OCI-LY7 (cell line): ENCODE measurements at regions not wholly inside any gene's neighbourhood (a gene's known extent, or its start where the extent isn't known, plus 50 kb on each side); places are given as distances from the start of the nearest gene placed in this dataset.

Experiments
- BruUV-seq: library from RNA; stranded (reverse); fragments of 400-500 nt; replicated peaks from 2 replicates; lab custom pipeline; 2021; lab: Mats Ljungman, UMichigan
- CTCF ChIA-PET: fragments of 300-600 bp; sonication (Branson Sonifier 250); formaldehyde crosslinking; loops from one replicate; lab custom pipeline; 2022; ENCODE audit warnings: antibody characterized with exemption; ENCODE audit not compliant: unreplicated experiment; lab: Charles Lee
- POLR2A ChIA-PET: fragments of 300-600 bp; sonication (Branson Sonifier 250); formaldehyde crosslinking; loops from one replicate; lab custom pipeline; 2022; ENCODE audit warnings: antibody characterized with exemption; lab: Charles Lee
- DNase-seq: peaks from one replicate; pipeline ENCODE4 v3.0.0-alpha.2; 2015; ENCODE audit warnings: low spot score
- H2AFZ ChIP-seq: fragments of 200-600 bp; sonication (generic), shearing (Covaris generic); 2 replicates; pipeline ENCODE4 v1.6.1; 2014; ENCODE audit warnings: mild to moderate bottlenecking, antibody characterized with exemption, low read length, moderate library complexity
- H3K27ac ChIP-seq: fragments of 200-600 bp; sonication (generic); 2 replicates; pipeline ENCODE4 v1.5.1; 2014; ENCODE audit warnings: mixed run types, low read depth, mild to moderate bottlenecking, moderate library complexity, low read length, inconsistent platforms; ENCODE audit not compliant: poor library complexity, severe bottlenecking
- H3K36me3 ChIP-seq: fragments of 200-600 bp; sonication (generic); 2 replicates; pipeline ENCODE4 v1.6.1; 2014; ENCODE audit warnings: mild to moderate bottlenecking, antibody characterized with exemption, low read length, moderate library complexity, mixed read lengths; ENCODE audit not compliant: insufficient read depth
- H3K4me1 ChIP-seq: fragments of 200-600 bp; sonication (generic); 2 replicates; pipeline ENCODE4 v1.5.1; 2014; ENCODE audit warnings: mild to moderate bottlenecking, low read length; ENCODE audit not compliant: insufficient read depth, poor library complexity, severe bottlenecking
- H3K4me2 ChIP-seq: fragments of 200-600 bp; sonication (generic); 2 replicates; pipeline ENCODE4 v1.6.1; 2014; ENCODE audit warnings: mild to moderate bottlenecking, low read length
- H3K4me3 ChIP-seq: fragments of 200-600 bp; sonication (generic); 2 replicates; pipeline ENCODE4 v1.5.1; 2014; ENCODE audit warnings: mild to moderate bottlenecking, low read depth, low read length; ENCODE audit not compliant: poor library complexity, severe bottlenecking
- H3K79me2 ChIP-seq: fragments of 200-600 bp; sonication (generic); 2 replicates; pipeline ENCODE4 v1.6.1; 2016; ENCODE audit warnings: low read depth, mild to moderate bottlenecking, low read length, moderate library complexity, mixed read lengths; ENCODE audit not compliant: insufficient read depth
- H3K9me2 ChIP-seq: fragments of 200-600 bp; sonication (generic); 2 replicates; pipeline ENCODE4 v1.6.1; 2016; ENCODE audit warnings: mild to moderate bottlenecking, low read length, mixed read lengths; ENCODE audit not compliant: insufficient read depth
- H3K9me3 ChIP-seq: fragments of 200-600 bp; sonication (generic); 2 replicates; pipeline ENCODE4 v1.6.1; 2014; ENCODE audit warnings: mild to moderate bottlenecking, mixed run types, low read length, mixed read lengths
- H4K20me1 ChIP-seq: fragments of 200-600 bp; sonication (generic); 2 replicates; pipeline ENCODE4 v1.6.1; 2014; ENCODE audit warnings: mild to moderate bottlenecking, antibody characterized with exemption, low read length, moderate library complexity, mixed read lengths; ENCODE audit not compliant: insufficient read depth
- EZH2phosphoT487 ChIP-seq: fragments of 200-600 bp; sonication (generic); IDR thresholded peaks from 2 replicates; pipeline ENCODE4 v1.6.1; 2018; ENCODE audit warnings: low read depth, borderline replicate concordance, mild to moderate bottlenecking, mixed run types, antibody characterized with exemption, low read length, moderate library complexity, mixed read lengths
- intact Hi-C: fragments of 100-400 bp; cut with micrococcal nuclease; formaldehyde crosslinking; loops from one replicate; pipeline ENCODE4 v1.10.0; 2022; ENCODE audit not compliant: unreplicated experiment
- TF ChIP-seq, protein P1 (sequence below): fragments of 200-600 bp; sonication (generic); conservative IDR thresholded peaks from 2 replicates; pipeline ENCODE4 v1.5.1; 2014; ENCODE audit warnings: mild to moderate bottlenecking, antibody characterized with exemption, low read length, moderate library complexity, mixed read lengths

DNA sequence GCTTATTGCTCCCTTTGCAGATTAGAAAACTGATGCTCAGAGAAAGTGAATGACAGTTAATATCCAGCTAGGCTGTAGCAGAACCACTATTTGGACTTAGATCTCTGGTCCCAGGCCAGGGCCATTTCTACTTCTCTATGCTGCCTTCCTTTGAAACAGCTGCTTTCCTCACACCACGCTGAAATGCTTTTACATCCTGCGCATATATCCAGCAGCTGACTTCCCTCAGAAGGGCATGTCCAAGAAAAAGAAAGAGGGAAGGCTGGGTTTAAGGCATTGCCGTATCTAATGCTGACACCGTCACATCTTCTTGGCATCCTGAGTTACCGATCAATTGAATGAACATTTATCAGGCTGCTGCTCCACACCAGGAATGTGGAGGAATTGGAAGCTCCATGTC is 122.4 kb downstream of the UBE2U start:
- Histone ChIP-seq H3K4me3 (no peak overlapping the region), H3K9me3 (no peaks in the 10 kb centered on the region), H3K4me1 (no peaks in the 10 kb centered on the region), H3K9me2 (no peaks in the 10 kb centered on the region), H3K4me2 (no peak overlapping the region), H4K20me1 (no peaks in the 10 kb centered on the region), H3K27ac (no peak overlapping the region), H3K36me3 (no peaks in the 10 kb centered on the region), H3K79me2 (no peaks in the 10 kb centered on the region), H2AFZ (no peak overlapping the region)
- POLR2A ChIA-PET: interaction anchor here (0.7 kb wide), 1 partner anchor 15 kb away, joined by 3 read pairs; no protein-coding TSS in a partner anchor
- no TSS peak for BruUV-seq
- TF ChIP-seq, protein P1, sequence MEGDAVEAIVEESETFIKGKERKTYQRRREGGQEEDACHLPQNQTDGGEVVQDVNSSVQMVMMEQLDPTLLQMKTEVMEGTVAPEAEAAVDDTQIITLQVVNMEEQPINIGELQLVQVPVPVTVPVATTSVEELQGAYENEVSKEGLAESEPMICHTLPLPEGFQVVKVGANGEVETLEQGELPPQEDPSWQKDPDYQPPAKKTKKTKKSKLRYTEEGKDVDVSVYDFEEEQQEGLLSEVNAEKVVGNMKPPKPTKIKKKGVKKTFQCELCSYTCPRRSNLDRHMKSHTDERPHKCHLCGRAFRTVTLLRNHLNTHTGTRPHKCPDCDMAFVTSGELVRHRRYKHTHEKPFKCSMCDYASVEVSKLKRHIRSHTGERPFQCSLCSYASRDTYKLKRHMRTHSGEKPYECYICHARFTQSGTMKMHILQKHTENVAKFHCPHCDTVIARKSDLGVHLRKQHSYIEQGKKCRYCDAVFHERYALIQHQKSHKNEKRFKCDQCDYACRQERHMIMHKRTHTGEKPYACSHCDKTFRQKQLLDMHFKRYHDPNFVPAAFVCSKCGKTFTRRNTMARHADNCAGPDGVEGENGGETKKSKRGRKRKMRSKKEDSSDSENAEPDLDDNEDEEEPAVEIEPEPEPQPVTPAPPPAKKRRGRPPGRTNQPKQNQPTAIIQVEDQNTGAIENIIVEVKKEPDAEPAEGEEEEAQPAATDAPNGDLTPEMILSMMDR: no peak
- TF ChIP-seq EZH2phosphoT487: no peak
- intact Hi-C loops: no loop called here
- CTCF ChIA-PET: no interaction called here
- DNase-seq: no peak

DNA sequence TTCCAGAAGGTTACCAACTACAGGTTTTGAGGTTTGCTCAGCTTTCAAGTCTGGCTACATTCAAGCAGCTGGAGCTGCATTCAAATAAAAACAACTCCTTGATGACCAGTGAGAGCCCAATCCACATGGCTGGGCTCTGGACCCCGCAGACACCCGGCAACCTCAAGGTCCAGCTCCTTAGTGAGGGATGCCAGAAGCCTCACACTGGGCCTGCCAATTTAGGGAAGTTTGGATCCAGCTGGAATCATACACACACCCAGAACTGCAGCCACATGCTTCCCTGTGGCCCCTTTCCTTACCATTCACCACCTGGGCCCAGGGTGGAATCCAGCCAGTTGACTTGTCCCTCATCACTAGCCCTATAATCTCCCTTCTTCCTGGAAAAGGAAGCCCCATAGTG is 123.7 kb downstream of the UBE2U start:
- Histone ChIP-seq H3K79me2 (no peaks in the 10 kb centered on the region), H3K4me3 (no peak overlapping the region), H3K27ac (no peak overlapping the region), H3K4me2 (no peak overlapping the region), H3K9me2 (no peaks in the 10 kb centered on the region), H3K9me3 (no peaks in the 10 kb centered on the region), H3K36me3 (no peaks in the 10 kb centered on the region), H2AFZ (no peak overlapping the region), H4K20me1 (no peaks in the 10 kb centered on the region), H3K4me1 (no peaks in the 10 kb centered on the region)
- ChIA-PET CTCF (no interaction called here), POLR2A (interaction anchor here (0.5 to 0.9 kb wide), 2 partner anchors 11 to 423 kb away, joined by 3 to 4 read pairs; no protein-coding TSS in a partner anchor)
- intact Hi-C loops: no loop called here
- no peak for DNase-seq
- no peak for TF ChIP-seq EZH2phosphoT487
- TF ChIP-seq, protein P1: no peak
- no TSS peak for BruUV-seq

DNA sequence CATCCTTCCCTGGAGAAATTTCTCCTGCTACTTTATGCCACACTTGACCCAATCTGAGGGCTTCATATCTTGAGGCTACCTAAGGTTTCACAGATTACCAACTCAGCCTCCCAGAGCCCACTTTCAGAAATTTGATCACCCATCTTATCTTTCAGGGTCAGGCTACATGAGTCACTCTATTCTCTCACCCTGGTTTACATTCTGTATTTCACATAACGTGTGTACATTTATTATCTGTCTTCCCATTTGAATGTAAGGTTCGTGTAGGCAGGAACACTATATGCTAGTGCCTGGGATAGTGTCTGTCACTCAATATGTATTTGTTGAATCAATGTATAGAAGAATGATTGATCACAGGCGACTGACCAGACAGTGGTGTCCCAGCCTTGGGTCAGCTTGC is 124.8 kb downstream of the UBE2U start:
- Histone ChIP-seq H3K9me3 (no peaks in the 10 kb centered on the region), H3K9me2 (no peaks in the 10 kb centered on the region), H3K27ac (no peak overlapping the region), H2AFZ (no peak overlapping the region), H3K36me3 (no peaks in the 10 kb centered on the region), H3K79me2 (no peaks in the 10 kb centered on the region), H3K4me1 (no peaks in the 10 kb centered on the region), H4K20me1 (no peaks in the 10 kb centered on the region), H3K4me2 (no peak overlapping the region), H3K4me3 (no peak overlapping the region)
- CTCF ChIA-PET: no interaction called here
- no peak for TF ChIP-seq EZH2phosphoT487
- TF ChIP-seq, protein P1: no peak
- intact Hi-C loops: no loop called here
- POLR2A ChIA-PET: no interaction called here
- DNase-seq: no peak
- BruUV-seq: no TSS peak
